ENCODE measurements at regions not wholly inside any gene's neighbourhood (a gene's known extent, or its start where the extent isn't known, plus 50 kb on each side); places are given as distances from the start of the nearest gene placed in this dataset.

GRCh38 chrX:5057786-5058185 is 1170.9 kb downstream of the NLGN4X start:
- no peak for DNase-seq

- DNase-seq = no peak
These were observed 1173.8 kb downstream of the NLGN4X start for GRCh38 chrX:5054852-5055251.

- DNase-seq = peak; percentile 1
These were observed 1176.7 kb downstream of the NLGN4X start for GRCh38 chrX:5051831-5052491.

GRCh38 chrX:5042563-5042962 is 1186.1 kb downstream of the NLGN4X start:
- DNase-seq = no peak

GRCh38 chrX:5031792-5032191 is 1196.9 kb downstream of the NLGN4X start:
- no peak for DNase-seq

GRCh38 chrX:5015451-5015850 is 1213.2 kb downstream of the NLGN4X start:
- DNase-seq = no peak

GRCh38 chrX:4994855-4995254 is 1233.8 kb downstream of the NLGN4X start:
- DNase-seq = no peak

GRCh38 chrX:4978613-4979012 is 1250.1 kb downstream of the NLGN4X start:
- no peak for DNase-seq

GRCh38 chrX:4971646-4972045 is 1257.0 kb downstream of the NLGN4X start:
- no peak for DNase-seq

- no peak for DNase-seq
These were observed 1250.7 kb upstream of the PRKX start for GRCh38 chrX:4964112-4964511.

GRCh38 chrX:4963432-4963831 is 1250.0 kb upstream of the PRKX start:
- DNase-seq = no peak

- no peak for DNase-seq
These were observed 1231.3 kb upstream of the PRKX start for GRCh38 chrX:4944767-4945166.

- DNase-seq = no peak
These were observed 1222.9 kb upstream of the PRKX start for GRCh38 chrX:4936315-4936714.

GRCh38 chrX:4935846-4936245 is 1222.4 kb upstream of the PRKX start:
- peak in 1 of 2 donors; percentile 46 for DNase-seq

- DNase-seq = no peak
These were observed 1222.0 kb upstream of the PRKX start for GRCh38 chrX:4935401-4935800.

GRCh38 chrX:4932790-4933189 is 1219.3 kb upstream of the PRKX start:
- no peak for DNase-seq

GRCh38 chrX:4930426-4930825 is 1217.0 kb upstream of the PRKX start:
- DNase-seq = no peak

- no peak for DNase-seq
These were observed 1212.5 kb upstream of the PRKX start for GRCh38 chrX:4925911-4926310.

- no peak for DNase-seq
These were observed 1195.9 kb upstream of the PRKX start for GRCh38 chrX:4909348-4909747.

GRCh38 chrX:4905576-4905975 is 1192.1 kb upstream of the PRKX start:
- DNase-seq = no peak

GRCh38 chrX:4881277-4881676 is 1167.8 kb upstream of the PRKX start:
- DNase-seq = no peak

GRCh38 chrX:4878640-4879039 is 1165.2 kb upstream of the PRKX start:
- DNase-seq = no peak

GRCh38 chrX:4876268-4876667 is 1162.8 kb upstream of the PRKX start:
- no peak for DNase-seq

- no peak for DNase-seq
These were observed 1138.1 kb upstream of the PRKX start for GRCh38 chrX:4851534-4851933.

- DNase-seq = no peak
These were observed 1136.9 kb upstream of the PRKX start for GRCh38 chrX:4850312-4850711.

- no peak for DNase-seq
These were observed 1130.9 kb upstream of the PRKX start for GRCh38 chrX:4844376-4844775.
